ENCODE measurements at regions not wholly inside any gene's neighbourhood (a gene's known extent, or its start where the extent isn't known, plus 50 kb on each side); places are given as distances from the start of the nearest gene placed in this dataset.

DNA sequence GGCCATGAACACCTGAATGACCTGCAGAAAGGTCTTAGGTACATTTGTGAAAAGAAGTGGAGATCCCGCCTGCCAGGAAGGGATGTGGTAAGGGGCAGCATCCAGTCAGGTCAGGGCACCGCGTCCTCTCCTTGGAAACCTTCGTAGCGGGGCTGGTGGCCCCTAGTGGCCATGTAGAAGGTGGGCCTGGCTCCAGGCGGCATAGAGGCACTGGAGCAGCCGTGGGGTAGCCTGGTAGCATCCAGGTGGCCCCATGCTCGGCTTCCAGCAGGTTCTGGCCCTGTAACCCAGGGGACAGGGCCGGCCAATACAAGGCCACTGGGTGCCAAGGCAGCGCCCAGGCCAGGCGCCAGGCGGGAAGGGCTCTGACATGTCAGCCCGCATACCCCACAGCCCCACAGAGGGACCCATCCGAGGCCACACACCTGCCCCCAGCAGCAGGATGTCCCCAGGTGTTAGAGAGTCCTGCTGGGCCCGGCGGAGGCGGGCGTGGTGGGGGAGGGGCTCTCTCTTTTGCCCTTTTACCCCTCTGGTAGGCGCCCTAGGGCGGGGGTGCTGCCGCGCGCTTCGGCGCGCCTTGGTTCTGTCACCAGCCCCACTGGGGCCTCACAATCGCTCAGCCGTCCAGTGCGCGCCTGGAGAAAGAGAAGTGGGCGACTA, 58.3 kb upstream of the SPATA31E1 start:
- TF ChIP-seq POLR2A (IDR thresholded peaks at IDR 0.05; ENCODE audit: low read length) = no peak
- TF ChIP-seq GATA1 (IDR thresholded peaks at IDR 0.05; ENCODE audit: low read depth, low read length) = no peak
